GM10266 (cell line): ENCODE measurements at regions not wholly inside any gene's neighbourhood (a gene's known extent, or its start where the extent isn't known, plus 50 kb on each side); places are given as distances from the start of the nearest gene placed in this dataset.

Experiments used
- DNase-seq: peaks from one replicate; pipeline ENCODE4 v3.0.0; 2012; ENCODE audit errors: extremely low spot score
- CTCF ChIP-seq: IDR thresholded peaks from 2 replicates; pipeline ENCODE4 v1.5.1; 2012; ENCODE audit warnings: mild to moderate bottlenecking, low read depth; ENCODE audit not compliant: control insufficient read depth, insufficient read depth; ENCODE audit errors: missing control alignments

GRCh38 chr11:64441127-64441526, 82.2 kb downstream of the RPS6KA4 start:
- TF ChIP-seq CTCF: no peak
- DNase-seq: no peak

GRCh38 chr11:64443001-64443400, 84.0 kb downstream of the RPS6KA4 start:
- no peak for TF ChIP-seq CTCF
- DNase-seq: no peak

- DNase-seq: no peak
- TF ChIP-seq CTCF: no peak
Observed at GRCh38 chr11:64444838-64445441, 86.0 kb downstream of the RPS6KA4 start.

GRCh38 chr11:64445651-64446050, 86.7 kb downstream of the RPS6KA4 start:
- DNase-seq: no peak
- no peak for TF ChIP-seq CTCF

- no peak for TF ChIP-seq CTCF
- DNase-seq: peak; percentile 37
Observed at GRCh38 chr11:64447831-64448598, 89.1 kb downstream of the RPS6KA4 start.

- TF ChIP-seq CTCF: peak; percentile 96
Observed at GRCh38 chr11:64448599-64449380, 89.8 kb downstream of the RPS6KA4 start.

More at GRCh38 chr11:64448599-64449380, 89.8 kb downstream of the RPS6KA4 start:
- peak; percentile 79 for DNase-seq
